A549 (cell line): ENCODE measurements at regions not wholly inside any gene's neighbourhood (a gene's known extent, or its start where the extent isn't known, plus 50 kb on each side); places are given as distances from the start of the nearest gene placed in this dataset.

ENCODE experiments used
- ATAC-seq, 2 experiments: fragments of 200-7000 bp in 1 of 2; fragments of >200 bp in 1 of 2; cut with Nextera tagmentation in 1 of 2; cut with Tn5 transposase in 1 of 2; 3 replicates each; pipeline versions ENCODE4 v1.8.0 to v1.9.1; 2018 to 2020; ENCODE audit warnings: mild to moderate bottlenecking in 1 of 2, moderate library complexity in 1 of 2
- CTCF ChIA-PET: fragments of 300-600 bp; sonication (Branson Sonifier 250); formaldehyde crosslinking; extraction: SDS; loops from one replicate; lab custom pipeline; 2021; ENCODE audit warnings: antibody characterized with exemption, inconsistent platforms; lab: Yijun Ruan, JAX
- POLR2A ChIA-PET: fragments of 350-600 bp; formaldehyde crosslinking; extraction: SDS; loops from one replicate; lab custom pipeline; 2021; ENCODE audit warnings: antibody characterized with exemption, inconsistent platforms; lab: Yijun Ruan, JAX
- DNase-seq, 2 experiments: peaks; one replicate each; pipeline versions ENCODE4 v3.0.0 to v3.0.0-alpha.2; 2011 to 2016; ENCODE audit warnings: low read depth in 1 of 2, low spot score in 1 of 2
- FAIRE-seq: peaks from 2 replicates; lab custom pipeline; 2011; peaks lifted over from hg19 to GRCh38; lab: Jason Lieb, UNC
- H3K27ac ChIP-seq, 2 experiments: fragments of >200 bp; sonication (Bioruptor Twin); formaldehyde crosslinking; 3 replicates each; pipeline ENCODE4 v1.5.1; 2016 to 2017
- H3K4me1 ChIP-seq: fragments of >200 bp; sonication (Bioruptor Twin); formaldehyde crosslinking; 3 replicates; pipeline ENCODE4 v1.6.1; 2016
- H3K4me2 ChIP-seq: fragments of >200 bp; sonication (Bioruptor Twin); formaldehyde crosslinking; 3 replicates; pipeline ENCODE4 v1.6.1; 2016
- H3K4me3 ChIP-seq: fragments of >200 bp; sonication (Bioruptor Twin); formaldehyde crosslinking; 3 replicates; pipeline ENCODE4 v1.5.1; 2016
- H3K9me3 ChIP-seq: fragments of >200 bp; sonication (Bioruptor Twin); formaldehyde crosslinking; 3 replicates; pipeline ENCODE4 v1.6.1; 2016
- CHD2 ChIP-seq: fragments of 150-350 bp; IDR thresholded peaks from 2 replicates; pipeline ENCODE4 v1.6.1; 2014; ENCODE audit warnings: low read length; ENCODE audit not compliant: partially characterized antibody
- CTCF ChIP-seq: fragments of >200 bp; sonication (Bioruptor Twin); formaldehyde crosslinking; IDR thresholded peaks from 3 replicates; pipeline ENCODE4 v1.5.1; 2016
- EP300 ChIP-seq, 2 experiments: fragments of >200 bp; sonication (Bioruptor Twin); formaldehyde crosslinking; IDR thresholded peaks; 2 replicates in 1 of 2; 3 replicates in 1 of 2; pipeline ENCODE4 v1.6.1; 2016 to 2017
- HDAC2 ChIP-seq: fragments of 200-600 bp; sonication (generic); IDR thresholded peaks from 2 replicates; pipeline ENCODE4 v1.6.1; 2016
- HES2 ChIP-seq: fragments of >200 bp; sonication (Bioruptor Twin); formaldehyde crosslinking; IDR thresholded peaks from 2 replicates; pipeline ENCODE4 v1.6.1; 2016
- HOXB13 ChIP-seq: fragments of 250-450 bp; sonication (Bioruptor Pico); IDR thresholded peaks from 2 replicates; pipeline ENCODE4 v1.5.0; 2020; ENCODE audit warnings: low read depth, mild to moderate bottlenecking, moderate library complexity
- KDM5A ChIP-seq: fragments of 200-600 bp; sonication (generic); IDR thresholded peaks from 2 replicates; pipeline ENCODE4 v1.6.1; 2016; ENCODE audit warnings: antibody characterized with exemption, mild to moderate bottlenecking
- MAZ ChIP-seq: fragments of 150-350 bp; IDR thresholded peaks from 2 replicates; pipeline ENCODE4 v1.6.1; 2014; ENCODE audit warnings: antibody characterized with exemption, low read depth, low read length, borderline replicate concordance
- RCOR1 ChIP-seq: fragments of 150-350 bp; IDR thresholded peaks from 2 replicates; pipeline ENCODE4 v1.6.1; 2014; ENCODE audit warnings: antibody characterized with exemption, low read length, low read depth
- REST ChIP-seq: fragments of 200-600 bp; sonication (generic); IDR thresholded peaks from 2 replicates; pipeline ENCODE4 v1.6.1; 2016; ENCODE audit warnings: antibody characterized with exemption, mild to moderate bottlenecking, moderate library complexity
- RFX5 ChIP-seq: fragments of 450-650 bp; IDR thresholded peaks from 2 replicates; pipeline ENCODE4 v1.7.1; 2014; ENCODE audit warnings: antibody characterized with exemption, mild to moderate bottlenecking, moderate library complexity
- RNF2 ChIP-seq: fragments of 200-600 bp; sonication (generic); IDR thresholded peaks from 2 replicates; pipeline ENCODE4 v1.6.1; 2016; ENCODE audit warnings: low read depth, mild to moderate bottlenecking, antibody characterized with exemption, moderate library complexity, borderline replicate concordance
- TFCP2L1 ChIP-seq: fragments of 250-450 bp; sonication (Bioruptor Pico); IDR thresholded peaks from 2 replicates; pipeline ENCODE4 v1.5.0; 2021; ENCODE audit warnings: mild to moderate bottlenecking
- ZNF302 ChIP-seq: fragments of 250-450 bp; sonication (Bioruptor Pico); IDR thresholded peaks from 2 replicates; pipeline ENCODE4 v1.9.0; 2021; ENCODE audit warnings: inconsistent platforms, mild to moderate bottlenecking, moderate library complexity
- ZSCAN20 ChIP-seq: fragments of 250-450 bp; sonication (Bioruptor Pico); IDR thresholded peaks from 2 replicates; pipeline ENCODE4 v1.8.0; 2022; ENCODE audit warnings: mild to moderate bottlenecking, moderate library complexity
- WGBS: methylation state at CpG from one replicate; pipeline ENCODE4 v1.1.6; 2017; ENCODE audit errors: missing lambda C conversion rate; 5-methylcytosine and 5-hydroxymethylcytosine counted together

GRCh38 chr6:50116390-50116789 lies 66.7 kb upstream of the DEFB112 start:
- 30% methylated on average over 2 of the region's 2 CpGs for WGBS
- FAIRE-seq, result no peak
- no peak for TF ChIP-seq MAZ
- TF ChIP-seq HDAC2, result no peak
- no peak for TF ChIP-seq CHD2
- no peak for TF ChIP-seq ZSCAN20 (CRISPR knock-in tag)
- CTCF ChIA-PET, result interaction anchor here (1.0 kb wide), 1 partner anchor 116 kb away, joined by 3 read pairs; no protein-coding TSS in a partner anchor
- Histone ChIP-seq H3K4me3 (no peak overlapping the region), H3K27ac (no peak overlapping the region), H3K4me1 (no peaks in the 10 kb centered on the region), H3K4me2 (no peak overlapping the region), H3K9me3 (no peaks in the 10 kb centered on the region)
- no peak for DNase-seq
- no peak for ATAC-seq
- POLR2A ChIA-PET, result no interaction called here

- CTCF ChIA-PET, result interaction anchor here (1.0 kb wide), 1 partner anchor 115 kb away, joined by 3 read pairs; no protein-coding TSS in a partner anchor
- POLR2A ChIA-PET, result no interaction called here
Observed at GRCh38 chr6:50116797-50117542, 67.2 kb upstream of the DEFB112 start.

More at GRCh38 chr6:50116797-50117542, 67.2 kb upstream of the DEFB112 start:
- DNase-seq, result no peak
- Histone ChIP-seq H3K4me3 (no peak overlapping the region), H3K27ac (no peak overlapping the region), H3K4me1 (no peaks in the 10 kb centered on the region), H3K9me3 (no peaks in the 10 kb centered on the region), H3K4me2 (no peak overlapping the region)
- no peak for TF ChIP-seq ZNF302 (CRISPR knock-in tag)
- no peak for TF ChIP-seq REST
- TF ChIP-seq EP300 (IDR thresholded peaks at IDR 0.05), result no peak
- no peak for TF ChIP-seq RNF2
- TF ChIP-seq TFCP2L1 (CRISPR knock-in tag), result no peak
- no peak for TF ChIP-seq HOXB13 (CRISPR knock-in tag)
- no peak for TF ChIP-seq CTCF
- TF ChIP-seq HES2, result no peak
- TF ChIP-seq RCOR1, result no peak
- TF ChIP-seq KDM5A, result no peak
- no peak for TF ChIP-seq RFX5
- no peak for ATAC-seq
- WGBS, result 3% methylated on average over 4 of the region's 4 CpGs
- no peak for FAIRE-seq
